HG02642 (cell line): ENCODE measurements at regions not wholly inside any gene's neighbourhood (a gene's known extent, or its start where the extent isn't known, plus 50 kb on each side); places are given as distances from the start of the nearest gene placed in this dataset.

Source experiments
- ATAC-seq: cut with Tn5 transposase; IDR thresholded peaks from one replicate; pipeline ENCODE4 v1.9.1; 2021; ENCODE audit warnings: mild to moderate bottlenecking; ENCODE audit not compliant: unreplicated experiment, poor library complexity

GRCh38 chr12:103178366-103179080 lies 221.0 kb downstream of the ASCL1 start:
- ATAC-seq = no peak

DNA sequence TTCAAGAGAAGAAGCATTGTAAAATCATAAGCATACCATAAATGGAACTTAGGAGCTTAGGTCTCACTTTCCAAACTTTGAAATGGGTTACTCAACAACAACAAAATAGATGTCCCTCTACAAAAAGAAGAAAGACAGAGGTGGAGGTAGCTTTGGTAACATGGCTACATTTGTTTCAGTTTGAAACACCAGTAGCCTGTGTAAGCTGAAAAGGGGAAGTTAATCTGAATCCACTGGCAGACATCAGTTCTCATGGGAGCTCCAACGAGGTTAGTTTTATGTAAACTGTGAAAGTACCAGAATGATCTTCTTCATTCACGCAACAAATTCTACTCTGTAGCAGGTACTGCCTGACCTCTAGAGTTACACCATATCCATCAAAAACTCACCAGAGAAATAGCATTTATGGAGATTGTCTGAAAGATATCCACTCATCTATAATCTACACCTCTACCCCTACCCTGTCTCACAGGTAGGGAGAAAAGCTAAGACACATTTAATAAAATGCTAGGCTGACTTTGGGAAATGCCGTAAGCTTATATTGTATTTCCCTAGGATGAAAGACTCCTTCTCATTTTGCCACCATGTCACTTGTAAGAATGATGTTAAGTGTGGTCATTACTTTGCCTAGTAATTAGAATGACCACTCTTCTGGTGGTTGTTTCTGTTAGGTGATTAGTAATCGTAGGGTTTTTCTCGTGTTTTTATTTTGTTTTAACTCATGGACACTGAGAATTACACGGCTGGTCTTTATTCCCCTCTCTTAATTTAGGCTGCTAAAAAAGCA lies 224.1 kb downstream of the ASCL1 start:
- peak; percentile 88 for ATAC-seq

- ATAC-seq = no peak
Measured at GRCh38 chr12:103182299-103182698, 224.8 kb downstream of the ASCL1 start.

- ATAC-seq = no peak
Measured at GRCh38 chr12:103196467-103196866, 239.0 kb downstream of the ASCL1 start.

DNA sequence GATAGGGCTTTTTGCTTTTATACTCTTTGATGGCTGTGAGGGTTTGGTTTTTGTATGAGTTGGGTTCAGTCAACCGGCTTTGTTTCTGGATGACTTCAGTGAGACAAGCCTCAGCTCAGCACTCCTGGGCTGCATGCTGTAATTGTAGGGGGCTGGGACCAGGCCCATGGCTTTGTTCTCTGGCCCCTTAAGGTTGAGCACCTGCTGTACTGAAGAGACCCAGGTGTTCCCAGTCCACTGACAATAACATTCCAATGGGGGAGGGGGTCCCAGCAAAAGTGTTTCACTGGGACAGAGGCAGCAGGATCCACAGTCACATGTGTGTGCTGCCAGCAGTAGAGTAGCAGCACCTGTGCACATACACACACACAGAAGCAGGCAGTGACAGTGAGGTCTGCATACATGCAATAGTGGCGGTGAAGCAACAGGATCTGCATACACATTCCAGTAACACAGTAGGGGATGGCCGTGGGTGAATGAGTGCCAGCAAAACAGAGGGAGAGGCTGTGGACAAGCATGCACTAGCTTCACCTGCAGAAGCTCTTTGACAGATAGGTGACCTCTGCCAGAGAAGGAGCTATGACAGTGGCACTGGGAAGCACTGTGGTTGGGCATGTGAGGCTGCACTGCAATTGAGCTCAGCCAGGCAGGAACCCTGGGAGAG lies 240.4 kb downstream of the ASCL1 start:
- ATAC-seq = no peak

DNA sequence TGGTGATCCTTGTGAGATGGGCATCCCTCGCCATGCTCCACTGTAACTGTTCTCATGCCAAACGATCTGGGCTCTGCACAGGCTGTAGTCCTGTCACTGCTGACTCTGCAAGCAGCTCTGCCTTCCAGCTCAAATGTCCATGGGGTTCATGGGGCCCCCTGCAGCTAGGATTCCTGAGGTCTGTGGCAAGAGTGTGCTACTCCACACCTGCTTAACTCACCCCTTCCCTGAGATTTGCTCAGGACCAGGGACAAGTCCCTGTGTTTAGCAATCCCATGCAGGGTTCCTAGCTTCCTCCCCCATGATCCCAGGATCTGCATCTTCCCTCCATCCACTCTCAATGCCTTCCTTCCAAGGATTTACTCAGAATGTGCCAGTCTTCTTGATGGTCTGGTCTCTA lies 241.0 kb downstream of the ASCL1 start:
- ATAC-seq = no peak

GRCh38 chr12:103205906-103206305 lies 248.4 kb downstream of the ASCL1 start:
- no peak for ATAC-seq

- no peak for ATAC-seq
Measured at GRCh38 chr12:103207936-103208335, 250.5 kb downstream of the ASCL1 start.

DNA sequence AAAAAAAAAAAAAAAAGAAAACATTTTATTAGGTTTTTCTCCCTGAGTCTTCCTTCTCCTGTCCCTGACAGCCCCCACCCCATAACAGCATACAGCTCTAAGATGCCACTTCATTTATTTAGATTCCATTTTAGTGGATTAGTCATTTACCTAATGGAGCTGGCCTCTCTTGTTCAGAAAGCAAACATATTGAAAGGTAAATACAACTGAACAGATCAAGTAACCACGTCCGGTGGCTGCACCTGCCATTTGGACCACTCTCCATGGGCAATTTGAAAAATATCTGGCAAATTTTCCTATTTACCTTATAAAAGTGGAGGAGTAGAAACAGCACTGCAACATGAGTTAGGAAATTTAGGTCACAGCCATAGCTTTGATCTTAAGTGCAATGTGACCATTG lies 254.6 kb downstream of the C12orf42 start:
- no peak for ATAC-seq

DNA sequence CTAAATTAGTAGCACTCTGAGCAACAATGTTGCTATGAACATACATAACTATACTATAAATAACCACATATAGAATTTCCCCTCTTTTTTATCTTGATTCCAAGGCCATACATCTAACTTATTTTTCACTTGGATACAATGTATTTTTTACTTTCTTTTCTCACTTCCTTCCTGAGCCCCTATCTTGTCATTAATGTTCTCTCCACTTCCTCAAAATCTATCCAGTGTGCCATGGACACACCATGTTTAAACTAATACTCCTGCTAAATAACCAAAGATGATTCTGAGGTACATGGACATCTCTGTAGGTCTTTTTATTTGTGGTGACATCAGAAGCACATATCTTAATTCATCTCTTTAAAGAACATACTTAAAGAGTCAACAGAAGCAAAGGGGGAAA lies 251.2 kb downstream of the C12orf42 start:
- ATAC-seq = no peak

GRCh38 chr12:103247531-103247930 lies 248.2 kb downstream of the C12orf42 start:
- no peak for ATAC-seq

DNA sequence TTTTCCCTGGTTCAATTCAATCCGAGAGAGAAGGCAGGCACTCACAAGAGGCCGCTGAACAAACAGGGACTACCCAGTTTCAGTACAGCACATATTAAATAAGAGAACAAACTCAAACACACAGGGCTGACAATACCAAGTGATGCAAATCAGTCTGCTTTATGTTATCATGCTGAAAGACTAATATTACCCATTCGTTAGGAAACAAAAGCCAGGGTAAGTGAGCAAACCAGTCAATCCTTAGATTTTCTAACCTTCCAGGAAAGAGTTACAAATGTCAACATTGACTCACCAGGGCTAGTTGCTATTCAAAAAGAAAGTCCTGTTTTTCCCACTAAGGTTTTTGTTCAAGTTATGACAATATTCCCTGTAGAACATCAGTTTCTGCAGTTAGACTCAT lies 246.2 kb downstream of the C12orf42 start:
- no peak for ATAC-seq

- no peak for ATAC-seq
Measured at GRCh38 chr12:103250487-103250886, 245.3 kb downstream of the C12orf42 start.
